Duodenal mucosa (tissue), 2 donors: ENCODE measurements at regions not wholly inside any gene's neighbourhood (a gene's known extent, or its start where the extent isn't known, plus 50 kb on each side); places are given as distances from the start of the nearest gene placed in this dataset.
"Not testable (repeated sequence)": the region's sequence is repeated elsewhere in the genome, so short reads cannot be mapped to it uniquely, and the experiment has no call there.

Experiments
- H3K27ac ChIP-seq: one replicate; pipeline ENCODE4 v1.7.0; 2013; ENCODE audit warnings: low read depth, low read length
- H3K27me3 ChIP-seq, 2 donors: one replicate each; pipeline ENCODE4 v1.7.0; 2013; ENCODE audit warnings: low read length in 2 of 2, control low read depth in 1 of 2; ENCODE audit not compliant: insufficient read depth in 2 of 2, control insufficient read depth in 1 of 2
- H3K36me3 ChIP-seq, 2 donors: one replicate each; pipeline ENCODE4 v1.7.0; 2013; ENCODE audit warnings: low read length in 2 of 2, control low read depth in 1 of 2; ENCODE audit not compliant: insufficient read depth in 2 of 2, control insufficient read depth in 1 of 2
- H3K4me1 ChIP-seq, 2 donors: one replicate each; pipeline ENCODE4 v1.7.0; 2013; ENCODE audit warnings: low read length in 2 of 2, control low read depth in 1 of 2; ENCODE audit not compliant: insufficient read depth in 2 of 2, control insufficient read depth in 1 of 2
- H3K4me3 ChIP-seq, 2 donors: one replicate each; pipeline ENCODE4 v1.7.0; 2013; ENCODE audit warnings: low read length in 2 of 2, low read depth in 1 of 2
- H3K9ac ChIP-seq, 2 donors: one replicate each; pipeline ENCODE4 v1.7.0; 2013; ENCODE audit warnings: low read length in 2 of 2, low read depth in 1 of 2
- H3K9me3 ChIP-seq, 2 donors: one replicate each; pipeline ENCODE4 v1.7.0; 2013; ENCODE audit warnings: low read length in 2 of 2, control low read depth in 1 of 2; ENCODE audit not compliant: control insufficient read depth in 1 of 2

DNA sequence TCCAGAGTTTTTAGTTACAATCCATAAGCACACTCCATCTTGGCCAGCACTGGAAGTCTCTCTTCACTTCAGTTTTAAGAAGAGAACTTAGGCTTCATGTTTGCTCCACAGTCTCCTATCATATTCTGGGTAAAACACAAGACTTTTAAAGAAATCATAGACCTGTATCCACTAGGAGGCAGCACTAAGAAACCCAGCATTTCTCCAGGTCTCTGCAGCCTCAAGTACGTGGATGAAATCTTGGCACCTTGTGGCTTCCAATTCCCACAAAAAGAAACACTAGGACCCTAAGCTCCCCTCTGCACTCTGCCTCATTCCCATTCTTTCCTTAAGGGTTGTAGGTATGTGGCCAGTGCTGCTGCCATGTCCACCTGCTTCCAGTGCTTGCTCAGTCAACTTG is 367.3 kb upstream of the CASK start:
- Histone ChIP-seq H3K9ac (no peak overlapping the region), H3K9me3 (no peaks in the 10 kb centered on the region), H3K36me3 (no peaks in the 10 kb centered on the region), H3K27ac (no peak overlapping the region), H3K4me1 (no peaks in the 10 kb centered on the region), H3K4me3 (no peak overlapping the region), H3K27me3 (no peaks in the 10 kb centered on the region)

DNA sequence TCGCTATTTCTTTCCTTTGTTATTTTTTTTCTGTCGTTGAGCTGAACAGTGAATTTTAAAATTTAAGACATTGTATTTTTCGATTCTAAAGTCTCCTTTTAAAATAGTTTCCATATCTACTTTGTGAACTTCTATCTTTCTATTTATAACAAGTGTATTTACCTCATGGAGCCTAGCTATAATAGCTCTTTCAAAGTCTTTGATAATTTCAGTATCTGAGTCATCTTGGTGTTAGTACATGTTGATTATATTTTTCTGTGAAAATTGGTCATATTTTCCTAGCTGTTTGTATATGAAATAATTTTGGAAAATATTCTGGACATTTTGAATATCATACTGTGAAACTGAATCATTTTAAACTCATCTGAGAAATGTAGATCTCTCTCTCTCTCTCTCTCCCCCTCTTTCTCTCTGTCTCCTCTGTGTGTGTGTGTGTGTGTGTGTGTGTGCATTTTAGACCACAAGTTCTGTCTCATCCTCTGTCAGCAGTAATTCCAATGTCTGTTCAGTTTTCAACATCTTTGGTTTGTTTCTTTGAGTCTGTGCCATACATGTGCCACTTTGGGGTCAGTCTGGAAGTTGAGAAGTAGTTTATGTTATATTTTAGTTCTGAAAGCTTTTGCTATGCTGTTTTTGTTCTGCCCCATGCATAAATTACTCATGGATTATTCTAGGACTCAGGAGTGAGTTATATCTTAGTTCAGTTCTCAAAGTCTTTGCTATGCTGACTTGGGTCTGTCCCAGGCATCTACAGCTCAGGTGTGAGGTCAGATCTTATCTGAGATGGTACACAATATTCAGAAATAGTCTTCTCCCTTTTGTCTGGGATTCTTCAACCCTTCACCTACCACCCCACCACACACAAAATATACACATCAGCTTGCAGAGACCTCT is 366.4 kb upstream of the CASK start:
- Histone ChIP-seq H3K9ac (no peak overlapping the region), H3K4me1 (no peaks in the 10 kb centered on the region), H3K27me3 (no peaks in the 10 kb centered on the region), H3K27ac (no peak overlapping the region), H3K4me3 (no peak overlapping the region), H3K9me3 (no peaks in the 10 kb centered on the region), H3K36me3 (no peaks in the 10 kb centered on the region)

DNA sequence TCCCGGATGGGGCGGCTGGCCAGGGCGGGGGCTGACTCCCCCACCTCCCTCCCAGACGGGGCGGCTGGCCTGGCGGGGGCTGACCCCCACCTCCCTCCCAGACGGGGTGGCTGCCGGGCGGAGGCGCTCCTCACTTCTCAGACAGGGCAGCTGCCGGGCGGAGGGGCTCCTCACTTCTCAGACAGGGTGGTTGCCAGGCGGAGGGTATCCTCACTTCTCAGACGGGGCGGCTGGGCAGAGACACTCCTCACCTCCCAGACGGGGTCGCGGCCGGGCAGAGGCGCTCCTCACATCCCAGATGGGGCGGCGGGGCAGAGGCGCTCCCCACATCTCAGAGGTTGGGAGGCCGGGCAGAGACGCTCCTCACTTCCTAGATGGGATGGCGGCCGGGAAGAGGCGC is 362.3 kb upstream of the CASK start:
- not testable (repeated sequence) for H3K4me3 ChIP-seq, H3K27ac ChIP-seq, H3K36me3 ChIP-seq, H3K4me1 ChIP-seq, H3K27me3 ChIP-seq, H3K9ac ChIP-seq, H3K9me3 ChIP-seq

DNA sequence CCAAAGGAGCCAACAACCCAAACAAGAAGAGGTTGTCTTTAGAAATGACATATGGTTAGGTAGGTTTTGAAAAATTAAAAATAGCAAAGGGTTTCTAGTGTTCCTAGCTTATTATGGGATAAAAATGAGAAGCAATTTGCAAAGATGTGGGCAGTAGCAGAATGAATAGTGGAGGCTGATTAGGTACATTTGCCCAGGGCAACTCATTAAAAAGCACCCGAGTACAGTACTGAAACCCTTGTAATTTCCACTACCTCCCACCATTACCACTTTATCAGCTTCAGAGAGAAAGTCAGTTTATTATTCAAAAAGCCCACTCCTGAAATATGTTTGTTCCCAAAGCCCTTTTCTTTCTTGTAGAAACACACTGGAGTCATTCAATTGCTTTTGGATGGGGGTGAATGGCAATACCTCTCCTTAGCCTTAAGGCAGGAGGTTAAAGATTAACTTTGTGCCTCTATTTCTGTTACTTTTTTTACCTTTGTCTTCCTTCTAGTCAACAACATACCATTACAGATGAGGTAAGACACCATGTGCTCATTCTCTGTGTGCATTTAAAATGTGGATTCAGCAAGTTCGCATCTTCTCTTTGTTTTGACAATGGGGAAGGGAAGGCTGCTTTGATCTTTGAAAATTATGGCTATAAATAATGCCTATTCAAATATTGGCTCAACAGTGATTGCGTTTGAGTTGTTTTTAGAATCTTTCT is 353.8 kb upstream of the CASK start:
- Histone ChIP-seq H3K9ac (no peak overlapping the region), H3K27ac (no peak overlapping the region)

DNA sequence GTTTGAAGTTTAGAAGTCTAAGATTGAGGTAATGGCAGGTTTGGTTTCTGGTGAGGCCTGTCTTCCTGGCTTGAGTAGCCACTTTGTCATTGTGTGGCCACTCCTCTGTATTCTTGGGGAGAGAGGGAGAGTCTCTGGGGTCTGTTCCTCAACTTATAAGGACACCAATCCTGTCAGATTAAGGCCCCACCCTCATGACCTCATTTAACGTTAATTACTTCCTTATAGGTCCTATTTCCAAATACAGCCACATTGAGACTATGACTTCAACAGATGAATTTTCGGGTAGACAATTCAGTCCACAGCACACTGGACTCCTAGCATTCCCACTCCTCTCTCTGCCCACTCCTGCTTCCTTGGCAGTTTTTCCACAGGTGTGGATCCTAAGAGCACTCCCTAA is 350.8 kb upstream of the CASK start:
- H3K27ac ChIP-seq, result no peak overlapping the region
- no peak overlapping the region for H3K4me3 ChIP-seq
- no peaks in the 10 kb centered on the region for H3K9me3 ChIP-seq
- no peaks in the 10 kb centered on the region for H3K36me3 ChIP-seq
- no peak overlapping the region for H3K9ac ChIP-seq
- H3K4me1 ChIP-seq, result no peaks in the 10 kb centered on the region
- H3K27me3 ChIP-seq, result no peaks in the 10 kb centered on the region

More for the DNA sequence above, 353.8 kb upstream of the CASK start:
- no peaks in the 10 kb centered on the region for H3K27me3 ChIP-seq
- no peaks in the 10 kb centered on the region for H3K9me3 ChIP-seq
- H3K4me1 ChIP-seq, result no peaks in the 10 kb centered on the region
- no peaks in the 10 kb centered on the region for H3K36me3 ChIP-seq
- H3K4me3 ChIP-seq, result no peak overlapping the region

DNA sequence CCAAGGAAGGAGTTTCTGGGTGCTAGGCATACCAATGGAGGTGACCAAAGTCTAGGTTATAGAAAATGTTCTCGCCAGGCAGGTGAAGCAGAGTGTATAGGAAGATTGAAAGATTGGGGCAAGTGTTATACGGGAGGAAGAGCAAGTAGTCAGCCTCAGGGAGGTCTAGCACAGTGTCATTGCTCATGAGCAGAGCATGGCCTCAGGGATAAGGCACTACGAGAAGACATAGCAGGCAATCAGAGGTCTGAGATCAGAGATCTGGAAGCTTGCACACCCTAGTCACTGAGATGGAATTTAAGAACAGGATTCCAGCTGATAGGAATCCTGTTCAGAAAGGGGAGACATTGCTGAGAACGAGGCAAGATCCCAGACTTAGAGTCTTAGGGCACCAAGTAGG is 350.0 kb upstream of the CASK start:
- H3K4me3 ChIP-seq, result no peak overlapping the region
- no peak overlapping the region for H3K9ac ChIP-seq
- no peaks in the 10 kb centered on the region for H3K9me3 ChIP-seq
- no peak overlapping the region for H3K27ac ChIP-seq
- H3K27me3 ChIP-seq, result no peaks in the 10 kb centered on the region
- H3K36me3 ChIP-seq, result no peaks in the 10 kb centered on the region
- no peaks in the 10 kb centered on the region for H3K4me1 ChIP-seq

DNA sequence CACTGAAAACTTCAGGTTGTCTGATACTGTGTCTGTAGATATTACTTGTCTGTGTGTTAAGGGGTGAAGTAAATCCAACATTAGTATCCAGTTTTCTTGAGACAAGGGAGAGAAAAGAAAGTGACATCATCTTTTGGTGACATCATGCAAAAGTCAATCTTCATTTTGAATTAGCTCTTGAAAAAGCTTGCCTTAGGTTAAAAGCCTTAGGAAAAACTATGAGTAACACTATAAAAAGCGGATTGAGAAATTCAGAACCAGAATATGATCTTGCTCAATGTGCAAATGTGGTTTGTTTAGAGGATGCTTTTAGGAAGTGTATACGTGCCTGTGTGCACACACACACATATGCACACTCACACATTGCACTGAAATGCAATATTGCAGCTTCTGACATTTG is 345.8 kb upstream of the CASK start:
- no peak overlapping the region for H3K4me3 ChIP-seq
- no peaks in the 10 kb centered on the region for H3K27me3 ChIP-seq
- no peak overlapping the region for H3K9ac ChIP-seq
- no peaks in the 10 kb centered on the region for H3K4me1 ChIP-seq
- no peak overlapping the region for H3K27ac ChIP-seq
- H3K36me3 ChIP-seq, result no peaks in the 10 kb centered on the region
- no peaks in the 10 kb centered on the region for H3K9me3 ChIP-seq

DNA sequence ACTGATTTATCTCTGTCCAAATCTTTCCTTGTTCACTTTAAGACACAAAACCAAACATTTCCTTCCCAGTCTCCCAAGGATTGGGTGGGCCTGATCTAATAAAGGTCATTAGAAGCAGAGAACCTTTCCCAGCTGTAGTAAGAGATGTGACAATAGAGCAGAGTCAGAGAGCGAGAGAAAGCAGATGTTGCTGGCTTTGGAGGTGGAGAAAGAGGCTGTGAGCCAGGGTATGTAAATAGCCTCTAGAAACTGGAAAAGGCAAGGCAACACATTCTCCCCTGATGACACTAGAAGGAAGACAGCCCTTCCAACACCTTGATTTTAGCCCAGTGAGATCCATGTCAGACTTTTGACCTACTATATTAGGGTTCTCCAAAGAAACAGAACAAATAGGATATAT is 337.5 kb upstream of the CASK start:
- H3K9me3 ChIP-seq, result no peaks in the 10 kb centered on the region
- no peaks in the 10 kb centered on the region for H3K27me3 ChIP-seq
- no peak overlapping the region for H3K9ac ChIP-seq
- H3K36me3 ChIP-seq, result no peaks in the 10 kb centered on the region
- no peak overlapping the region for H3K4me3 ChIP-seq
- H3K4me1 ChIP-seq, result no peaks in the 10 kb centered on the region
- no peak overlapping the region for H3K27ac ChIP-seq

DNA sequence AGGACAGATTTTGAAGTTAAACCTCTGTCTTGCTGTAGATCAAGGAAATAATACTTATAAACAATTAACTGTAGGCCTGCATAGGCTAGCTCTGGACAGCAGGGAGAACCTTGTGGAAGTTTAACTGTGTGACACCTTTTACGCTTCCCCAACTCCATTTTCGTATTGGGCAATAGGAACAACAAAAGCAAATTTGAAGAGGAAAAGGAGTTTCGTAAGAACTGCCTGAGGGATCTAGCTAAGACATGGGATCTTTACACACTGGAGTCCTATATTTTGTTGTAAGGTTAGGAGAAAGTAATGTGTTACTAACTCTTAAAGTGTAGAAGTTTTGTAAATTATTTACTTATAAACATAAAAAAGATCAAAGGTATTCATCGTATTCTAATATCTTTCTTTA is 324.9 kb upstream of the CASK start:
- Histone ChIP-seq H3K4me1 (no peaks in the 10 kb centered on the region), H3K27ac (no peak overlapping the region), H3K9ac (no peak overlapping the region), H3K4me3 (no peak overlapping the region), H3K27me3 (no peaks in the 10 kb centered on the region), H3K36me3 (no peaks in the 10 kb centered on the region), H3K9me3 (no peaks in the 10 kb centered on the region)

DNA sequence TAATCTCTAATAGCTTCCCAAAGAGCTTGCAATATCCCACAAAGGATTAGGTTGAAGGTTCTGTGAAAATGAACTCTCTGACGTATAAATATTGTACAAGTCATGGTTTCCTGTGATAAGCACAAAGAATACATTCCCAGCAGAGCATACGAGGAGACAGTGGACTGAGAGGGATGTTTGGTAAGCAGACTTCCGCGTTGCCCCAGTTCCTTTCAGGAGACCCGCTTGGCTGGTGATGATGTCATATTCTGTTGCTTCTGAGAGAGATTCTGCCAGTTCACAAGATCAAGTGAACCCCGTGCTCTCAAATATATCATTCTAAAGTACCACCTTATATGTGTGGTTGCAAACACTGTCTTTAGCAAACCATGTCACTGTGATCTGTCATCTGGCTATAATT is 323.9 kb upstream of the CASK start:
- no peak overlapping the region for H3K9ac ChIP-seq
- H3K9me3 ChIP-seq, result no peaks in the 10 kb centered on the region
- no peaks in the 10 kb centered on the region for H3K27me3 ChIP-seq
- H3K27ac ChIP-seq, result no peak overlapping the region
- H3K4me3 ChIP-seq, result peak overlapping the region in 1 of 2 donors; percentile 29
- H3K4me1 ChIP-seq, result no peaks in the 10 kb centered on the region
- no peaks in the 10 kb centered on the region for H3K36me3 ChIP-seq
